HEK293 (cell line): ENCODE measurements at regions not wholly inside any gene's neighbourhood (a gene's known extent, or its start where the extent isn't known, plus 50 kb on each side); places are given as distances from the start of the nearest gene placed in this dataset.

Source experiments
- HOXD13 ChIP-seq: sonication (generic); formaldehyde crosslinking; IDR thresholded peaks from 2 replicates; pipeline ENCODE4 v1.8.0; 2022; ENCODE audit warnings: missing genetic modification reagents, borderline replicate concordance
- REST ChIP-seq: fragments of 450-650 bp; formaldehyde crosslinking; IDR thresholded peaks from 2 replicates; pipeline ENCODE4 v1.5.1; 2016; ENCODE audit warnings: missing biosample characterization, missing genetic modification characterization
- TCF7L2 ChIP-seq: IDR thresholded peaks from 2 replicates; pipeline ENCODE4 v1.6.1; 2011; ENCODE audit warnings: low read depth, mild to moderate bottlenecking, inconsistent platforms, low read length, moderate library complexity, borderline replicate concordance
- ZBTB20 ChIP-seq: fragments of 450-650 bp; formaldehyde crosslinking; IDR thresholded peaks from 2 replicates; pipeline ENCODE4 v1.5.1; 2016; ENCODE audit warnings: missing biosample characterization, missing genetic modification characterization
- ZNF223 ChIP-seq: fragments of 450-650 bp; formaldehyde crosslinking; IDR thresholded peaks from 2 replicates; pipeline ENCODE4 v1.5.1; 2016; ENCODE audit warnings: missing biosample characterization, missing genetic modification characterization
- ZNF274 ChIP-seq, 2 experiments: fragments of 200-500 bp in 1 of 2; fragments of 450-650 bp in 1 of 2; sonication (Bioruptor generic) in 1 of 2; formaldehyde crosslinking in 1 of 2; IDR thresholded peaks; 2 replicates each; pipeline versions ENCODE4 v1.5.1 to v1.6.1; 2014 to 2016; ENCODE audit warnings: borderline replicate concordance in 1 of 2, inconsistent platforms in 1 of 2, low read length in 1 of 2, missing biosample characterization in 1 of 2, missing genetic modification characterization in 1 of 2
- ZNF280D ChIP-seq: fragments of 450-650 bp; formaldehyde crosslinking; IDR thresholded peaks from 2 replicates; pipeline ENCODE4 v1.5.1; 2016; ENCODE audit warnings: missing biosample characterization, missing genetic modification characterization
- ZNF423 ChIP-seq: fragments of 450-650 bp; formaldehyde crosslinking; IDR thresholded peaks from 2 replicates; pipeline ENCODE4 v1.5.1; 2016; ENCODE audit warnings: missing biosample characterization, missing genetic modification characterization
- TF ChIP-seq, protein P1 (sequence below): fragments of 450-650 bp; formaldehyde crosslinking; IDR thresholded peaks from 2 replicates; pipeline ENCODE4 v1.5.1; 2016; ENCODE audit warnings: missing biosample characterization, missing genetic modification characterization
- TF ChIP-seq, protein P2 (sequence below): fragments of 450-650 bp; formaldehyde crosslinking; IDR thresholded peaks from 2 replicates; pipeline ENCODE4 v1.5.1; 2016; ENCODE audit warnings: missing biosample characterization, missing genetic modification characterization
- TF ChIP-seq, protein P3 (sequence below): fragments of 450-650 bp; formaldehyde crosslinking; conservative IDR thresholded peaks from 2 replicates; pipeline ENCODE4 v1.5.1; 2016; ENCODE audit warnings: low read depth, missing biosample characterization, missing genetic modification characterization

DNA sequence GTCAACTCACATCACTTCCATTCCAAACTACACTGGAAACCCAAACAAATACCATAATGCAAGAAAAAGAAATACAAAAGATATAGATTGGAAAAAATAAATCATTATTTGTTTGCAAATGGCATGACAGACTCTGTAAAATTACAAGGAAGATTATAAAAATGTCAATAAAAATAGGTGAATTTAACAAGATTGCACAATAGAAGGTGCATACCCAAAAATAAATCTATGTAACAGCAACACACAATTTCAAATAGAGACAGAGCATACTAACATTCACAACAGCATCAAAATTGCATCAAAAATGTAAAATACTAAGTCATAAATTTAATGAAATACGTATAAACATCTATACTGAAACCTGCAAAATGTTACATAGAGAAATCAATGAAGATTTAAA lies 1140.0 kb upstream of the GJE1 start:
- TF ChIP-seq ZNF423 (tag by site-specific recombination): no peak
- TF ChIP-seq ZNF223: no peak
- TF ChIP-seq, protein P1, sequence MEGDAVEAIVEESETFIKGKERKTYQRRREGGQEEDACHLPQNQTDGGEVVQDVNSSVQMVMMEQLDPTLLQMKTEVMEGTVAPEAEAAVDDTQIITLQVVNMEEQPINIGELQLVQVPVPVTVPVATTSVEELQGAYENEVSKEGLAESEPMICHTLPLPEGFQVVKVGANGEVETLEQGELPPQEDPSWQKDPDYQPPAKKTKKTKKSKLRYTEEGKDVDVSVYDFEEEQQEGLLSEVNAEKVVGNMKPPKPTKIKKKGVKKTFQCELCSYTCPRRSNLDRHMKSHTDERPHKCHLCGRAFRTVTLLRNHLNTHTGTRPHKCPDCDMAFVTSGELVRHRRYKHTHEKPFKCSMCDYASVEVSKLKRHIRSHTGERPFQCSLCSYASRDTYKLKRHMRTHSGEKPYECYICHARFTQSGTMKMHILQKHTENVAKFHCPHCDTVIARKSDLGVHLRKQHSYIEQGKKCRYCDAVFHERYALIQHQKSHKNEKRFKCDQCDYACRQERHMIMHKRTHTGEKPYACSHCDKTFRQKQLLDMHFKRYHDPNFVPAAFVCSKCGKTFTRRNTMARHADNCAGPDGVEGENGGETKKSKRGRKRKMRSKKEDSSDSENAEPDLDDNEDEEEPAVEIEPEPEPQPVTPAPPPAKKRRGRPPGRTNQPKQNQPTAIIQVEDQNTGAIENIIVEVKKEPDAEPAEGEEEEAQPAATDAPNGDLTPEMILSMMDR: no peak
- TF ChIP-seq HOXD13 (CRISPR knock-in tag): no peak
- no peak for TF ChIP-seq REST
- TF ChIP-seq TCF7L2: no peak
- TF ChIP-seq ZNF274 (IDR thresholded peaks at IDR 0.05; ENCODE audit: low read length): no peak
- no peak for TF ChIP-seq ZNF274 (tag by site-specific recombination; IDR thresholded peaks at IDR 0.05; ENCODE audit: borderline replicate concordance)
- TF ChIP-seq, protein P2, sequence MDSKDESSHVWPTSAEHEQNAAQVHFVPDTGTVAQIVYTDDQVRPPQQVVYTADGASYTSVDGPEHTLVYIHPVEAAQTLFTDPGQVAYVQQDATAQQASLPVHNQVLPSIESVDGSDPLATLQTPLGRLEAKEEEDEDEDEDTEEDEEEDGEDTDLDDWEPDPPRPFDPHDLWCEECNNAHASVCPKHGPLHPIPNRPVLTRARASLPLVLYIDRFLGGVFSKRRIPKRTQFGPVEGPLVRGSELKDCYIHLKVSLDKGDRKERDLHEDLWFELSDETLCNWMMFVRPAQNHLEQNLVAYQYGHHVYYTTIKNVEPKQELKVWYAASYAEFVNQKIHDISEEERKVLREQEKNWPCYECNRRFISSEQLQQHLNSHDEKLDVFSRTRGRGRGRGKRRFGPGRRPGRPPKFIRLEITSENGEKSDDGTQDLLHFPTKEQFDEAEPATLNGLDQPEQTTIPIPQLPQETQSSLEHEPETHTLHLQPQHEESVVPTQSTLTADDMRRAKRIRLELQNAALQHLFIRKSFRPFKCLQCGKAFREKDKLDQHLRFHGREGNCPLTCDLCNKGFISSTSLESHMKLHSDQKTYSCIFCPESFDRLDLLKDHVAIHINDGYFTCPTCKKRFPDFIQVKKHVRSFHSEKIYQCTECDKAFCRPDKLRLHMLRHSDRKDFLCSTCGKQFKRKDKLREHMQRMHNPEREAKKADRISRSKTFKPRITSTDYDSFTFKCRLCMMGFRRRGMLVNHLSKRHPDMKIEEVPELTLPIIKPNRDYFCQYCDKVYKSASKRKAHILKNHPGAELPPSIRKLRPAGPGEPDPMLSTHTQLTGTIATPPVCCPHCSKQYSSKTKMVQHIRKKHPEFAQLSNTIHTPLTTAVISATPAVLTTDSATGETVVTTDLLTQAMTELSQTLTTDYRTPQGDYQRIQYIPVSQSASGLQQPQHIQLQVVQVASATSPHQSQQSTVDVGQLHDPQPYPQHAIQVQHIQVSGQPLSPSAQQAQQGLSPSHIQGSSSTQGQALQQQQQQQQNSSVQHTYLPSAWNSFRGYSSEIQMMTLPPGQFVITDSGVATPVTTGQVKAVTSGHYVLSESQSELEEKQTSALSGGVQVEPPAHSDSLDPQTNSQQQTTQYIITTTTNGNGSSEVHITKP (tag by site-specific recombination): no peak
- TF ChIP-seq, protein P3, sequence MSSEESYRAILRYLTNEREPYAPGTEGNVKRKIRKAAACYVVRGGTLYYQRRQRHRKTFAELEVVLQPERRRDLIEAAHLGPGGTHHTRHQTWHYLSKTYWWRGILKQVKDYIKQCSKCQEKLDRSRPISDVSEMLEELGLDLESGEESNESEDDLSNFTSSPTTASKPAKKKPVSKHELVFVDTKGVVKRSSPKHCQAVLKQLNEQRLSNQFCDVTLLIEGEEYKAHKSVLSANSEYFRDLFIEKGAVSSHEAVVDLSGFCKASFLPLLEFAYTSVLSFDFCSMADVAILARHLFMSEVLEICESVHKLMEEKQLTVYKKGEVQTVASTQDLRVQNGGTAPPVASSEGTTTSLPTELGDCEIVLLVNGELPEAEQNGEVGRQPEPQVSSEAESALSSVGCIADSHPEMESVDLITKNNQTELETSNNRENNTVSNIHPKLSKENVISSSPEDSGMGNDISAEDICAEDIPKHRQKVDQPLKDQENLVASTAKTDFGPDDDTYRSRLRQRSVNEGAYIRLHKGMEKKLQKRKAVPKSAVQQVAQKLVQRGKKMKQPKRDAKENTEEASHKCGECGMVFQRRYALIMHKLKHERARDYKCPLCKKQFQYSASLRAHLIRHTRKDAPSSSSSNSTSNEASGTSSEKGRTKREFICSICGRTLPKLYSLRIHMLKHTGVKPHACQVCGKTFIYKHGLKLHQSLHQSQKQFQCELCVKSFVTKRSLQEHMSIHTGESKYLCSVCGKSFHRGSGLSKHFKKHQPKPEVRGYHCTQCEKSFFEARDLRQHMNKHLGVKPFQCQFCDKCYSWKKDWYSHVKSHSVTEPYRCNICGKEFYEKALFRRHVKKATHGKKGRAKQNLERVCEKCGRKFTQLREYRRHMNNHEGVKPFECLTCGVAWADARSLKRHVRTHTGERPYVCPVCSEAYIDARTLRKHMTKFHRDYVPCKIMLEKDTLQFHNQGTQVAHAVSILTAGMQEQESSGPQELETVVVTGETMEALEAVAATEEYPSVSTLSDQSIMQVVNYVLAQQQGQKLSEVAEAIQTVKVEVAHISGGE (tag by site-specific recombination): no peak
- TF ChIP-seq ZBTB20 (tag by site-specific recombination): no peak
- no peak for TF ChIP-seq ZNF280D
